GM19240 (cell line): ENCODE measurements at regions not wholly inside any gene's neighbourhood (a gene's known extent, or its start where the extent isn't known, plus 50 kb on each side); places are given as distances from the start of the nearest gene placed in this dataset.

Experiments
- DNase-seq: peaks from one replicate; pipeline ENCODE4 v3.0.0; 2011; ENCODE audit warnings: low spot score; ENCODE audit not compliant: insufficient read length

GRCh38 chr6:139943391-139943790 is 568.9 kb upstream of the CITED2 start:
- no peak for DNase-seq

- no peak for DNase-seq
Observed at GRCh38 chr6:139942331-139942730, 567.9 kb upstream of the CITED2 start.

DNA sequence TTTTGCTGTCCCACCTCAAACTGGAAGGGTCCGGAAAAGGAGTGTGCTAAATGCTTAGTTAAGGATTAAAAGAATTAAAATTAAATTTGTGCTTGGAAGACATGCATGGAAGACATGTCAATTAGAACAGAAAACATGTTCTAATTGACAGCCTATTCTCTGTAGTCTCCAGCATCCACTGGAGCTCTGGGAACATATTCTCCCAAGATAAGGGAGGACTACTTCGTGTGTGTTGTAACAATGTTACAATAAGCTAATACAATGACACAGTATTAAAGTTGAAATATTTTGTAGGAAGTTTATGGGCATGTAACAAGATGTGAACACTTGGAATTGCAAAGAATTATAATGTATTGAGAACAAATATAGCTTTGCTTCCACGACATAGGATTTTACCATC is 567.4 kb upstream of the CITED2 start:
- no peak for DNase-seq

DNA sequence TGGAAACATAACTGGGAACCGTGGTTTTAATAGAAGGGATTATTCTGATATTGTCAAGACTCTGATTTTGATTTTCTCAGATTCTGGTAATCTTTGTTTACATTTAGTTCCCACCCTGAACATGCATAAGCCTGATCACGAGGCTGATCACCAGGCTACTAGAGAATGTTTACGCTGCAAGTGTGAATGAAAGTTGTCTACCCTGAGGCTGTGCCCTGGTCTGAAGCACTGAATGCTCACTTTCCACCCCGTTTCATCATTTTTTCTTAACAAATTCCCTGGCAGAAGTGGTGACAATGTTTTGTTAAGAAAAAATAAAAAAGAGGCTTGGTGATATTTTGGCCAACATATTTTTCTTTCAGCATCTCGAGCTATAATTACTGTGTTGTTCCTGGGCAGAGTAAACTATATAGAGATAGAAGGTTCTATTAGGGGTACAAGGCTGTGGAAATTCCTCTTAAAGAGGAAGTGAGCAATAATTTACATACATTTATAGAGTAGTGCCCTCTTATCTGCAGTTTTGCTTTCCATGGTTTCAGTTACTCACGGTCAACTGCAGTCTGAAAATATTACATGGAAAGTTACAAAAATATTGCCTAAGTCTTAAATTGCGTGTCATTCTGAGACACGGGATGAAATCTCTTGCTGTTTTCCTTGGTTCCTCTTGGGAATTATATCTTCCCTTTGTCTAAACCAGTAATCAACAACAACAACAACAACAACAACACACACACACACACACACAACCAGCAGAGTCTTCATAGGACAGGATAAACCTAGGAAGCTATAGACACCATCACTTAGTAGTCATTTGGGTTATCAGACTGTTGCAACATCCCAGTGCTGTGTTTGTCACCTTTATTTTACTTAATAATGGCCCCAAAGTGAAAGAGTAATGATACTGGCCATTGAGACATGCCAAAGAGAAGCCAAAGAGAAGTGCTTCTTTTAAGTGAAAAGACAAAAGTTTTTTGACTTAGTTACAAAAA is 566.6 kb upstream of the CITED2 start:
- DNase-seq: no peak

GRCh38 chr6:139939189-139939979 is 564.9 kb upstream of the CITED2 start:
- DNase-seq: no peak

DNA sequence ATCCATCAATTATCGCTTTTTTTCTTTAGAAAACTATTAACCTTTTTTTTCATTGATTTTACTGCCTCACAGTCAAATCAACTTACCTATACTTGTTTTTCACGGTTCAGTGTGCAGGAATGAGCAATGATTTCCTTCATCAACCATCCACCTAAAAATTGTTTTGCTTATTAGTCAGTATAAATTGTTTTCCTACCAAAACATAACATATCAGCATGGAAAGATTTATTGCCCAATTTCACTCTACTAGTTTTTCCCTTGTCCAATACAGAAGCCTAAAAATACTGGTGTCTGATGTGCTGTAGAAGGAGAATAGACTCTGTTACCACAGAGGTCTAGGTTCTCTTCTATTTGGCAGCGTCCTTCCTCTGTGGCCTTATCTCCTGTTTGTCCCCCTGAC is 558.2 kb upstream of the CITED2 start:
- no peak for DNase-seq

DNA sequence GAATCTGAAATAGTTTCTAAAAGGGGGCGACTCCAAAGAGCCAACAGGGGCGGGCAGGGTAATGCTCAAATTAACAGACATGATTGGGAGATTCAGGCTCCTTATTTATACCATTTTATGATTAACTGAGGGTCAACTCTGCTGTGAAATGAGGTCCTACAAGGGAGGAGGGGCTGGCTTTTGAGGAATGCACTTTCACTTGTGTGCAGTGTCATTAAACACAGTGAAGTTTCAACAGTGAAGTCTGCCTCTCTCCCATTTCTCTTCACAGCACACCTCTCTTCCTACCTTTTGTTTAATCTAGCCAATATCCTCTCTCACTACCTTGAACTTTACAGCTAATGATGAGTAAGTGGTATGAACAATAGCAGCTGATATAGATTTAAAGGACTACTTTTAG is 557.3 kb upstream of the CITED2 start:
- DNase-seq: no peak

GRCh38 chr6:139927742-139928305 is 553.4 kb upstream of the CITED2 start:
- no peak for DNase-seq

GRCh38 chr6:139927236-139927635 is 552.8 kb upstream of the CITED2 start:
- DNase-seq: no peak

DNA sequence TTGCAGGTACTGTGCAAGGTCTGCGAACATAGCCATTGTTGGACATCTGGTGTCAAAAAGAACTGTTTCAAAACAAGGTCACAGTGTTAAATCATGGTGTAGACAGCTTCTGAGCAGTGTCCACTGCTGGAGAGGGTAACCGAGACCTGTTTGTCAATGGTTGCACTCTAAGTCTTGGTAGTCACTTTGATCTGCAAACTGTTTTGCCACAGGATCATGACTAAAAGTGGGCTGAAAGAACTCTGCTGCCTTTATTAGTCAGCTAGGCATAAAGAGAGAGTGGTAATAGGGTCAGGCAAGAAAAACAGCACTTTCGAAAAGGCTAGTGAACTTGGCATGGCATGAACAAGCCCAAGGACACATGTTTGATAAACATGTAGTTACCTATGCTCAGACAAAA is 552.3 kb upstream of the CITED2 start:
- no peak for DNase-seq

DNA sequence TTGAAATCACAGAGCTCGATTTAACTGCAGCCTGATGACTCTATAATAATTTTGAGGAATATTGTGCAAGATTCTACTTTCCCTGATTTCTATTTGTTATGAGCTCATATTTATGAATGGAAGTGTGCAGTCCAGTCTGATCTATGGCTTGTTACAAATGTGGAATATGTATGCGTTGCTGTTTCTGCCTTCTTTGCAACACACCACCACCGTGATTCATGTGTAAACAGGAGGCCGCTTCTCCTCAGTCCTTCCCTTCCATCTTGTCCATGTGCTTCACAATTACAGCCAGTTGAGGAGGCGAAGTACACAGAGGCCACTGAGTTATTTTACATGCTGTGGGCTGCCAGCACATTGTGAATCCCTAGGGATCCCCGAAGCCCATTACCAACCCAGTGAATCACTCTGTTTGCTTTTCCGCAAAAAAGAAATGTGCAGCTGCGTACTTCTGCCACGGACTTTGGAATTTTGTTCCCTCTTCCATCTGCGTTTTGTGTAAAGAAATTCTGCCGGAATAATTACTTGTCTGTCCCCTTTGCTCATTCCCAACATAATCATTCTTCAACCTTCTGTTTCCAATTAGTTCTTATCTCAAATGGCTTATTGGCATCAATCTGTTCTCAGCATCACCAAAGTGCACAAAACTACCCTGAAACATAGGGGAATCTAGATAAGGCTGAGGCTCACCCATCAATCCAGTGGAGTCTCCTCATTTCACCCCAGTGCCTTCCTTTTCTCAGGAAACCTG is 551.6 kb upstream of the CITED2 start:
- no peak for DNase-seq

GRCh38 chr6:139923964-139924475 is 549.6 kb upstream of the CITED2 start:
- no peak for DNase-seq

DNA sequence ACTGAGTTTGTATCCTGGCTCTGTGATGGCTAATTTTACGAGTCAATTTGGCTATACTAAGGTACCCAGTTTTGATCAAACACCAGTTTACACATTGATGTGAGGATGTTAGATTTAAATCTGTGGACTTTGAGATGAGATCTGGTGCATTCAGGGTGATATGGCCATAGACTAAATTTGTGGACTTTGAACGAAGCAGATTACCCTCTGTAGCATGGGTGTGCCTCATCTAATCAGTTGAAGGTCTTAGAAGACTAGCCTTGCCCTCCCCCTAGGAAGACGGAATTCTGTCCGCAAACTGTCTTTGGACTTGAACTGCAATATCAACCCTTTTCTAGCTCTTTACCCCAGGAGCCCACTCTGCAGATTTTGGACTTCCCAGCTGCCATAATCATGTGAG is 547.8 kb upstream of the CITED2 start:
- DNase-seq: no peak

DNA sequence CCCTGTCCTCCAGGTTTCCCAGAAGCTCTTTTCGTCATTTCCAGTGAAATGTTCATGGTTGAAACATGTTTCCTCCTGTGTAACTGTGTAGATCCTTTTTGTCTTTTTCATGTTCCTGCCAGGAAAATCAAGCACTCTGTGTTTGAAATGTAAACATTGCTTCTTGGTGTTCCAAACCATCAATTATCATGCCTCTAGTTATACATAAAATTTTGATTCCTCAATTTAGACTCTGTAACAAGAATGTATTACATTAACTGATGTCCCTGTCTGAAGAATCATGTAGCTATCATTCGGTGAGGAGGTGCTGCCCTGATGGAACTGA is 546.3 kb upstream of the CITED2 start:
- no peak for DNase-seq

- DNase-seq: no peak
Observed at GRCh38 chr6:139920027-139920775, 545.8 kb upstream of the CITED2 start.

- no peak for DNase-seq
Observed at GRCh38 chr6:139919107-139920026, 544.9 kb upstream of the CITED2 start.

DNA sequence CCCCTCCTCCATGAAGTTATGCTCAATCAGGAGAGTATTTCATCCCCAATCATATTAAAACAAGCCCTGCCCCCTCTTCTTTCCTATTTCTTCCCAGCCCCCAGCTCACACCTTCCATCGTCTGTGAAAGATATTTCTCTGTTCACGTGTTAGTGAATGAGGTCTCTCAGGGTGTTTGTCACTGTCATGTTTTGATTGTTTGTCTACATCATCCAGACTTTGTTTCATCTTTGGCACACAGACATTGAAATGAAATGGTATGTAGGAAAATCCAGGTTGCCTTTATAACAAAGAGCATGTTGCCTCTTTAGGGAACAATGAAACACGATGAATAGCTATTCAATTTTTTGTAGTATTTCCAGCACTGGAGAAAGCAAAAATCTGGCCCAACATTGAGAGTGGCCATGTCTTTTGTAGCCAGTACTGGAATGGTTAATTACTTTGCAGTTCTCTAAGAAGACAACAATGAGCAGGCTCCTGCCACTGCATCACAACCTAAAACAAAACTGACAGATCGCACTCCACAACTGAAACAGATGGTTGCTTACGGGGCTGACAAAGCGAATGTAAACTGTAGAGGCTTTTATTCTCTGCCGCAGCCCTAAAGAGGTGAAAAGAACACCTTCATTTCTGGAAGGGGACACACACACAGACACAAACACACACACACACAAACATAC is 543.6 kb upstream of the CITED2 start:
- no peak for DNase-seq

GRCh38 chr6:139914910-139915309 is 540.5 kb upstream of the CITED2 start:
- no peak for DNase-seq
